DMS53 treated with DMSO at 0.1 percent for 48 hours (cell line): ENCODE measurements at regions not wholly inside any gene's neighbourhood (a gene's known extent, or its start where the extent isn't known, plus 50 kb on each side); places are given as distances from the start of the nearest gene placed in this dataset.

Experiments used
- DNase-seq: peaks from one replicate; lab custom pipeline; 2025; ENCODE audit not compliant: unreplicated experiment; lab: John Stamatoyannopoulos, UW

- DNase-seq, result no peak
These were observed 198.8 kb downstream of the FAT3 start for GRCh38 chr11:92423115-92424034.

- DNase-seq, result no peak
These were observed 199.7 kb downstream of the FAT3 start for GRCh38 chr11:92424281-92424680.

GRCh38 chr11:92425127-92425526 lies 200.5 kb downstream of the FAT3 start:
- DNase-seq, result no peak

- DNase-seq, result no peak
These were observed 207.9 kb downstream of the FAT3 start for GRCh38 chr11:92432515-92432914.

- DNase-seq, result no peak
These were observed 211.7 kb downstream of the FAT3 start for GRCh38 chr11:92436034-92436920.

GRCh38 chr11:92439133-92439532 lies 214.5 kb downstream of the FAT3 start:
- DNase-seq, result no peak

GRCh38 chr11:92440701-92441442 lies 216.3 kb downstream of the FAT3 start:
- no peak for DNase-seq

- DNase-seq, result no peak
These were observed 216.8 kb downstream of the FAT3 start for GRCh38 chr11:92441443-92441726.

- no peak for DNase-seq
These were observed 218.6 kb downstream of the FAT3 start for GRCh38 chr11:92443199-92443598.

- DNase-seq, result no peak
These were observed 223.0 kb downstream of the FAT3 start for GRCh38 chr11:92447586-92447985.

GRCh38 chr11:92449222-92449621 lies 224.6 kb downstream of the FAT3 start:
- no peak for DNase-seq

GRCh38 chr11:92449780-92450179 lies 225.2 kb downstream of the FAT3 start:
- DNase-seq, result no peak

- DNase-seq, result no peak
These were observed 226.4 kb downstream of the FAT3 start for GRCh38 chr11:92451063-92451462.

GRCh38 chr11:92453055-92453454 lies 228.4 kb downstream of the FAT3 start:
- no peak for DNase-seq

GRCh38 chr11:92455210-92455790 lies 230.7 kb downstream of the FAT3 start:
- DNase-seq, result no peak

GRCh38 chr11:92457250-92457649 lies 232.6 kb downstream of the FAT3 start:
- DNase-seq, result no peak

- no peak for DNase-seq
These were observed 233.9 kb downstream of the FAT3 start for GRCh38 chr11:92458486-92458885.

GRCh38 chr11:92460213-92460612 lies 235.6 kb downstream of the FAT3 start:
- no peak for DNase-seq

- no peak for DNase-seq
These were observed 236.8 kb downstream of the FAT3 start for GRCh38 chr11:92461447-92461846.

GRCh38 chr11:92462821-92463220 lies 238.2 kb downstream of the FAT3 start:
- DNase-seq, result no peak

- no peak for DNase-seq
These were observed 240.2 kb downstream of the FAT3 start for GRCh38 chr11:92464822-92465221.
